KMS-11 (cell line): ENCODE measurements at regions not wholly inside any gene's neighbourhood (a gene's known extent, or its start where the extent isn't known, plus 50 kb on each side); places are given as distances from the start of the nearest gene placed in this dataset.

Source experiments
- H2AFZ ChIP-seq: fragments of 200-600 bp; sonication (generic); 2 replicates; pipeline ENCODE4 v1.6.1; 2016; ENCODE audit warnings: antibody characterized with exemption, mixed run types, low read depth
- H3K27ac ChIP-seq: fragments of 200-600 bp; sonication (generic); 2 replicates; pipeline ENCODE4 v1.6.1; 2016; ENCODE audit warnings: mild to moderate bottlenecking, mixed run types
- H3K27me3 ChIP-seq: fragments of 200-600 bp; sonication (generic); 2 replicates; pipeline ENCODE4 v1.6.1; 2017; ENCODE audit warnings: mild to moderate bottlenecking, low read depth, mixed run types, moderate library complexity; ENCODE audit not compliant: insufficient read depth
- H3K36me3 ChIP-seq: fragments of 200-600 bp; sonication (generic); 2 replicates; pipeline ENCODE4 v1.6.1; 2017; ENCODE audit warnings: mild to moderate bottlenecking, mixed run types; ENCODE audit not compliant: insufficient read depth
- H3K4me1 ChIP-seq: fragments of 200-600 bp; sonication (generic); 2 replicates; pipeline ENCODE4 v1.6.1; 2016; ENCODE audit warnings: mild to moderate bottlenecking, low read depth, mixed run types; ENCODE audit not compliant: poor library complexity, severe bottlenecking
- H3K4me2 ChIP-seq: fragments of 200-600 bp; sonication (generic); 2 replicates; pipeline ENCODE4 v1.7.0; 2016; ENCODE audit warnings: mild to moderate bottlenecking, mixed run types
- H3K4me3 ChIP-seq: fragments of 200-600 bp; sonication (generic); IDR thresholded peaks from 2 replicates; pipeline ENCODE4 v1.6.1; 2017; ENCODE audit warnings: low read depth, low read length, mixed read lengths; ENCODE audit not compliant: insufficient read depth
- H3K79me2 ChIP-seq: fragments of 200-600 bp; sonication (generic); 2 replicates; pipeline ENCODE4 v1.6.1; 2016; ENCODE audit warnings: low read depth, mixed run types; ENCODE audit not compliant: insufficient read depth
- H3K9ac ChIP-seq: fragments of 200-600 bp; sonication (generic); 2 replicates; pipeline ENCODE4 v1.6.1; 2016; ENCODE audit warnings: mild to moderate bottlenecking, mixed run types
- H4K20me1 ChIP-seq: fragments of 200-600 bp; sonication (generic); 2 replicates; pipeline ENCODE4 v1.6.1; 2016; ENCODE audit warnings: mild to moderate bottlenecking, mixed run types; ENCODE audit not compliant: insufficient read depth
- CTCF ChIP-seq: fragments of 200-600 bp; sonication (generic); conservative IDR thresholded peaks from 2 replicates; pipeline ENCODE4 v1.6.1; 2017; ENCODE audit warnings: low read depth, mild to moderate bottlenecking, antibody characterized with exemption, low read length, moderate library complexity, mixed read lengths

GRCh38 chr3:166177130-166177529, 339.9 kb upstream of the BCHE start:
- no peak for TF ChIP-seq CTCF
- peak overlapping the region; percentile 50 for H3K4me2 ChIP-seq
- peak overlapping the region; percentile 21; the same call in 1 of the 2 replicates for H2AFZ ChIP-seq
- H3K79me2 ChIP-seq = no peaks in the 10 kb centered on the region
- no peaks in the 10 kb centered on the region for H3K27me3 ChIP-seq
- peaks cover 35% of the 10 kb centered on the region for H3K4me1 ChIP-seq
- peak overlapping the region; percentile 51 for H3K4me3 ChIP-seq
- peak overlapping the region; percentile 8; the same call in 1 of the 2 replicates for H3K9ac ChIP-seq
- H3K27ac ChIP-seq = peak overlapping the region; percentile 62
- H3K36me3 ChIP-seq = no peaks in the 10 kb centered on the region
- H4K20me1 ChIP-seq = no peaks in the 10 kb centered on the region

GRCh38 chr3:166171695-166172094, 334.5 kb upstream of the BCHE start:
- Histone ChIP-seq H3K27ac (no peak overlapping the region), H2AFZ (no peak overlapping the region), H4K20me1 (no peaks in the 10 kb centered on the region), H3K4me2 (no peak overlapping the region), H3K9ac (no peak overlapping the region), H3K27me3 (no peaks in the 10 kb centered on the region), H3K4me1 (peaks cover 12% of the 10 kb centered on the region), H3K79me2 (no peaks in the 10 kb centered on the region), H3K36me3 (no peaks in the 10 kb centered on the region), H3K4me3 (no peak overlapping the region)
- TF ChIP-seq CTCF = no peak

GRCh38 chr3:166169681-166170080, 332.5 kb upstream of the BCHE start:
- H3K4me2 ChIP-seq = no peak overlapping the region
- no peaks in the 10 kb centered on the region for H3K27me3 ChIP-seq
- H3K36me3 ChIP-seq = no peaks in the 10 kb centered on the region
- H3K4me3 ChIP-seq = no peak overlapping the region
- no peak for TF ChIP-seq CTCF
- H3K4me1 ChIP-seq = no peaks in the 10 kb centered on the region
- no peaks in the 10 kb centered on the region for H3K79me2 ChIP-seq
- no peak overlapping the region for H2AFZ ChIP-seq
- no peak overlapping the region for H3K9ac ChIP-seq
- H3K27ac ChIP-seq = no peak overlapping the region
- no peaks in the 10 kb centered on the region for H4K20me1 ChIP-seq

GRCh38 chr3:166127969-166128368, 290.7 kb upstream of the BCHE start:
- Histone ChIP-seq H3K9ac (no peak overlapping the region), H3K27ac (no peak overlapping the region), H3K4me3 (no peak overlapping the region), H3K27me3 (no peaks in the 10 kb centered on the region), H3K36me3 (no peaks in the 10 kb centered on the region), H3K4me1 (no peaks in the 10 kb centered on the region), H3K79me2 (no peaks in the 10 kb centered on the region), H2AFZ (no peak overlapping the region), H4K20me1 (no peaks in the 10 kb centered on the region), H3K4me2 (no peak overlapping the region)
- no peak for TF ChIP-seq CTCF
